H9 (cell line): ENCODE measurements at regions not wholly inside any gene's neighbourhood (a gene's known extent, or its start where the extent isn't known, plus 50 kb on each side); places are given as distances from the start of the nearest gene placed in this dataset.

Source experiments
- DNase-seq: peaks from one replicate; pipeline ENCODE4 v3.0.0-alpha.2; 2017
- H2AFZ ChIP-seq: one replicate; pipeline ENCODE4 v1.6.1; 2013; ENCODE audit warnings: mild to moderate bottlenecking, low read length, control low read depth, moderate library complexity
- H2AK5ac ChIP-seq: 2 replicates; pipeline ENCODE4 v1.6.1; 2013; ENCODE audit warnings: low read length, control low read depth, mixed read lengths; ENCODE audit not compliant: insufficient read length
- H2BK120ac ChIP-seq: one replicate; pipeline ENCODE4 v1.6.1; 2013; ENCODE audit warnings: low read depth, mild to moderate bottlenecking, low read length, control low read depth, inconsistent platforms; ENCODE audit not compliant: poor library complexity, severe bottlenecking
- H2BK12ac ChIP-seq: 2 replicates; pipeline ENCODE4 v1.6.1; 2013; ENCODE audit warnings: low read length, control low read depth, mixed read lengths, low read depth; ENCODE audit not compliant: insufficient read length
- H2BK15ac ChIP-seq: 2 replicates; pipeline ENCODE4 v1.6.1; 2013; ENCODE audit warnings: low read depth, low read length, control low read depth
- H2BK20ac ChIP-seq: one replicate; pipeline ENCODE4 v1.6.1; 2013; ENCODE audit warnings: low read depth, mild to moderate bottlenecking, low read length, control low read depth, inconsistent platforms; ENCODE audit not compliant: poor library complexity, severe bottlenecking
- H2BK5ac ChIP-seq: 2 replicates; pipeline ENCODE4 v1.6.1; 2013; ENCODE audit warnings: low read length, control low read depth, mixed read lengths; ENCODE audit not compliant: insufficient read length
- H3K14ac ChIP-seq: 2 replicates; pipeline ENCODE4 v1.6.1; 2013; ENCODE audit warnings: low read length, control low read depth; ENCODE audit not compliant: insufficient read depth
- H3K18ac ChIP-seq: 2 replicates; pipeline ENCODE4 v1.6.1; 2013; ENCODE audit warnings: low read depth, mild to moderate bottlenecking, mixed read lengths, low read length, control low read depth; ENCODE audit not compliant: insufficient read length
- H3K23ac ChIP-seq: 2 replicates; pipeline ENCODE4 v1.6.1; 2013; ENCODE audit warnings: low read length, control low read depth, mixed read lengths, low read depth; ENCODE audit not compliant: insufficient read length
- H3K23me2 ChIP-seq: 2 replicates; pipeline ENCODE4 v1.6.1; 2013; ENCODE audit warnings: low read depth, mild to moderate bottlenecking, mixed read lengths, low read length, control low read depth; ENCODE audit not compliant: insufficient read length, poor library complexity, severe bottlenecking
- H3K27ac ChIP-seq: 2 replicates; pipeline ENCODE4 v1.5.1; 2013; ENCODE audit warnings: low read length, control low read depth, mixed read lengths, low read depth; ENCODE audit not compliant: insufficient read length
- H3K27me3 ChIP-seq: 2 replicates; pipeline ENCODE4 v1.6.1; 2013; ENCODE audit warnings: low read length, control low read depth, inconsistent platforms; ENCODE audit not compliant: insufficient read depth
- H3K4ac ChIP-seq: 2 replicates; pipeline ENCODE4 v1.6.1; 2013; ENCODE audit warnings: low read depth, mild to moderate bottlenecking, control low read depth, inconsistent platforms, low read length, moderate library complexity
- H3K4me1 ChIP-seq: 2 replicates; pipeline ENCODE4 v1.6.1; 2013; ENCODE audit warnings: low read length, control low read depth, inconsistent platforms; ENCODE audit not compliant: insufficient read depth
- H3K4me2 ChIP-seq: 2 replicates; pipeline ENCODE4 v1.6.1; 2013; ENCODE audit warnings: low read length, control low read depth, mixed read lengths; ENCODE audit not compliant: insufficient read length, insufficient read depth
- H3K56ac ChIP-seq: 2 replicates; pipeline ENCODE4 v1.6.1; 2013; ENCODE audit warnings: low read depth, mild to moderate bottlenecking, mixed read lengths, low read length, control low read depth; ENCODE audit not compliant: insufficient read length
- H3K79me1 ChIP-seq: 2 replicates; pipeline ENCODE4 v1.6.1; 2013; ENCODE audit warnings: low read depth, mild to moderate bottlenecking, moderate library complexity, low read length, control low read depth, inconsistent platforms; ENCODE audit not compliant: insufficient read depth, poor library complexity, severe bottlenecking
- H3K79me2 ChIP-seq: 2 replicates; pipeline ENCODE4 v1.6.1; 2013; ENCODE audit warnings: low read length, control low read depth, inconsistent platforms; ENCODE audit not compliant: insufficient read depth
- H3K9ac ChIP-seq: 2 replicates; pipeline ENCODE4 v1.6.1; 2013; ENCODE audit warnings: low read length, control low read depth, mixed read lengths; ENCODE audit not compliant: insufficient read length; ENCODE audit errors: extremely low read depth
- H3K9me3 ChIP-seq: one replicate; pipeline ENCODE4 v1.6.1; 2013; ENCODE audit warnings: low read depth, low read length, inconsistent platforms; ENCODE audit not compliant: control insufficient read depth
- H3T11ph ChIP-seq: one replicate; pipeline ENCODE4 v1.6.1; 2013; ENCODE audit warnings: mild to moderate bottlenecking, low read length, control low read depth, inconsistent platforms
- H4K20me1 ChIP-seq: one replicate; pipeline ENCODE4 v1.6.1; 2013; ENCODE audit not compliant: control insufficient read depth, insufficient read length, insufficient read depth
- H4K5ac ChIP-seq: 2 replicates; pipeline ENCODE4 v1.6.1; 2013; ENCODE audit warnings: low read depth, mild to moderate bottlenecking, mixed read lengths, low read length, control low read depth; ENCODE audit not compliant: insufficient read length
- H4K8ac ChIP-seq: replicated peaks from 2 replicates; pipeline ENCODE4 v1.6.1; 2013; ENCODE audit warnings: low read length, control low read depth, mixed read lengths, low read depth; ENCODE audit not compliant: insufficient read length
- H4K91ac ChIP-seq: 2 replicates; pipeline ENCODE4 v1.6.1; 2013; ENCODE audit warnings: low read depth, mild to moderate bottlenecking, moderate library complexity, mixed read lengths, low read length, control low read depth; ENCODE audit not compliant: insufficient read length
- H3K27ac Mint-ChIP-seq, 3 experiments: 2 replicates in 2 of 3; 3 replicates in 1 of 3; pipeline ENCODE4 v1.8.0; 2020 to 2021; ENCODE audit warnings: mixed read lengths in 3 of 3, mild to moderate bottlenecking in 1 of 3, moderate library complexity in 1 of 3
- H3K27me3 Mint-ChIP-seq: 2 replicates; pipeline ENCODE4 v1.8.0; 2021; ENCODE audit warnings: low read depth, mild to moderate bottlenecking, moderate library complexity, mixed read lengths
- H3K36me3 Mint-ChIP-seq, 3 experiments: 2 replicates in 2 of 3; 3 replicates in 1 of 3; pipeline ENCODE4 v1.8.0; 2020 to 2021; ENCODE audit warnings: low read depth in 3 of 3, mixed read lengths in 3 of 3; ENCODE audit not compliant: insufficient read depth in 1 of 3
- H3K4me1 Mint-ChIP-seq, 2 experiments: 2 replicates each; pipeline ENCODE4 v1.8.0; 2020; ENCODE audit warnings: mixed read lengths in 2 of 2
- H3K4me3 Mint-ChIP-seq, 2 experiments: 2 replicates in 1 of 2; 3 replicates in 1 of 2; pipeline ENCODE4 v1.8.0; 2020 to 2021; ENCODE audit warnings: mild to moderate bottlenecking in 2 of 2, mixed read lengths in 2 of 2, moderate library complexity in 1 of 2
- H3K9me3 Mint-ChIP-seq, 2 experiments: 2 replicates in 1 of 2; 3 replicates in 1 of 2; pipeline ENCODE4 v1.8.0; 2020; ENCODE audit warnings: mild to moderate bottlenecking in 2 of 2, mixed read lengths in 2 of 2, moderate library complexity in 1 of 2
- CTCF ChIP-seq: fragments of 200-600 bp; sonication (generic); conservative IDR thresholded peaks from 3 replicates; pipeline ENCODE4 v1.8.0; 2021; ENCODE audit warnings: antibody characterized with exemption, mild to moderate bottlenecking
- WGBS: extraction: QIAGEN DNeasy Blood & Tissue Kit; methylation state at CpG from one replicate; pipeline ENCODE4 v1.1.7; 2013; ENCODE audit warnings: missing lambda C conversion rate, low lambda C conversion rate, mixed read lengths; ENCODE audit not compliant: insufficient read length; ENCODE audit errors: extremely low coverage; 5-methylcytosine and 5-hydroxymethylcytosine counted together

DNA sequence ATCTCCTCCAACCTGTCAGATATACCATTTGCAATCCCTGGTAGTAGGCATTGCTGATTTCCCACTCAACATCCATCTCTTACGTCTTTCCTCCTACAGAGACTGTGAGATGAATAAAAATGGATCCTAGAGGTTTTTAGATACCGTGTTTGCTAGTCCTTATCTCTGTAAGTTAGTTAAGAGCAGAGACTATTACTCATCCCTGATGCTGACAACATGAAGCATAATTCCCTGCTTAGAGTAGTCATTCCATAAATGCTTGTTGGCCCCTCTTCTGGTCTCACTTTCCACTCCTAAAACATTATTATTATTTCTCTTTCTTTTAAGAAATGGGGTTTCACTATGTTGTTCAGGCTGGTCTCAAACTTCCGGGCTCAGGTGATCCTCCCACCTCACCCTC lies 136.2 kb downstream of the RTP4 start:
- WGBS, result no CpG with 5 or more reads among the region's 3 CpGs

More for the DNA sequence above, 136.2 kb downstream of the RTP4 start:
- H2AFZ ChIP-seq, result no peak overlapping the region
- no peak overlapping the region for H3T11ph ChIP-seq
- no peaks in the 10 kb centered on the region for H3K9me3 ChIP-seq
- H4K20me1 ChIP-seq, result no peaks in the 10 kb centered on the region
- no peaks in the 10 kb centered on the region for H3K27me3 Mint-ChIP-seq
- H3K79me2 ChIP-seq, result no peaks in the 10 kb centered on the region
- H3K4me1 Mint-ChIP-seq, result peaks cover 12 to 23% of the 10 kb centered on the region in 2 experiments
- H3K27ac ChIP-seq, result no peak overlapping the region
- no peak overlapping the region for H3K4ac ChIP-seq
- H3K23me2 ChIP-seq, result no peaks in the 10 kb centered on the region
- no peak overlapping the region for H3K4me2 ChIP-seq
- no peak for TF ChIP-seq CTCF
- H3K4me3 Mint-ChIP-seq, result no peak overlapping the region
- no peak overlapping the region for H4K91ac ChIP-seq
- H4K8ac ChIP-seq, result no peak overlapping the region
- H2AK5ac ChIP-seq, result no peak overlapping the region
- H3K36me3 Mint-ChIP-seq, result peaks cover 0 to 3% (median 0%) of the 10 kb centered on the region in 3 experiments; a peak in 2 of 7 replicates
- no peak overlapping the region for H3K23ac ChIP-seq
- no peak overlapping the region for H4K5ac ChIP-seq
- H2BK12ac ChIP-seq, result no peak overlapping the region
- no peak overlapping the region for H2BK15ac ChIP-seq
- no peaks in the 10 kb centered on the region for H3K27me3 ChIP-seq
- no peaks in the 10 kb centered on the region for H3K79me1 ChIP-seq
- H3K56ac ChIP-seq, result no peak overlapping the region
- H3K9ac ChIP-seq, result no peak overlapping the region
- no peak for DNase-seq
- H2BK20ac ChIP-seq, result no peak overlapping the region
- H3K14ac ChIP-seq, result no peak overlapping the region
- no peak overlapping the region for H3K27ac Mint-ChIP-seq
- H3K9me3 Mint-ChIP-seq, result no peaks in the 10 kb centered on the region
- no peak overlapping the region for H2BK5ac ChIP-seq
- H2BK120ac ChIP-seq, result no peak overlapping the region
- no peaks in the 10 kb centered on the region for H3K4me1 ChIP-seq
- H3K18ac ChIP-seq, result no peak overlapping the region
